SW 1271 (cell line): ENCODE measurements at regions not wholly inside any gene's neighbourhood (a gene's known extent, or its start where the extent isn't known, plus 50 kb on each side); places are given as distances from the start of the nearest gene placed in this dataset.
"Not testable (repeated sequence)": the region's sequence is repeated elsewhere in the genome, so short reads cannot be mapped to it uniquely, and the experiment has no call there.

Experiments
- DNase-seq, 2 experiments: peaks; one replicate each; lab custom pipeline; 2025; lab: John Stamatoyannopoulos, UW

DNA sequence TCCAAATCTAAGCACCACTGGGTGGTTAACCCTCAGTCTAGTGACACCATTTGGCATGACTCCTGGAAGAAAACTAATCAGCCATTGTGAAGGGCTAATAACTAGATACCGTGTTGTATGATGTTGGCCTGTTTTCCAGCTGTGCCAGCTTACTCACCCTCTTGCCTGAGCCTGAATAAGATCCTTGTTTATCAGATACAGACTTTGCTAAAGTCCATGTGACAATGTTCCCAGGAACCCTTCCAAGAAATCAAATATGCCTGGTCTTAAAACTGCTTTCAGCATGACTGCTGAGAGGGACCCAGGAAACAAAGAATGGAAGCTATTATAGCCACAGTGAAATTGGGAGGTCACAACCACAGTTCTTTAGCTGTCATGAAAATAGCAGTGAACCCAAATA, 640.8 kb upstream of the INTU start:
- no peak for DNase-seq

DNA sequence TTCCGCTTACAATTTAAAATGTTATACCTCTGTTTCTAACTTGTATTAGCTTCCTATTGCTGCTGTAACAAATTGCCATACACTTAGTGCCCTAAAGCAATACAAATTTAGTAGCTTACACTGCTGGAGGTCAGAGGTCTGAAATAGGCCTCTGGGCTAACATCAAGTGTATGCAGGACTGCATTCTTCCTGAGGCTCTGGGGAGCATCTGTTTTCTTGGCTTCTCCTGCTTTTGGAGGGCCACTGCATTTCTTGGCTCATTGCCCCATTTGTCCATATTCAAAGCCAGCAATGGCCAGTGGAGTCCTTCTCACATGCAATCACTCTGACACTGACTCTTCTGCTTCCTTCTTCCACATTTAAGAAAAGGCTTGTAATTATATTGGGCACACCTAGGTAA, 639.8 kb upstream of the INTU start:
- DNase-seq = no peak

DNA sequence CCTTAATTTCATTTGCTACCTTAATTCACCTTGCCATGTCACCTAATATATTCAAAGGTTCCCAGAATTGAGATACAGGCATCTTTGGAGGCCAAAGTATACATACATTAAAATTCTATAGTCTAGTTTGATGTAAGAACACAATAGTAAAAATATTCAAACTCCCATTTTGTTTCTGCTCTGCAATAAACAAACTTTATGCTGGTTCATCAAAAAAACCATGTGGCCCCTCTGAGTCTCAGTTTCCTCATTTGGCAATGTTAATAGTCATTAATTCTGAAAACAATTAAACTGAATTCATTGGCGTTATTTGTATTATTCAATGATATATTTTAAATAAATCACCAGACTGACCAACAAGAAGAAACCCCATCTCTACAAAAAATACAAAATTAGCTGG, 639.4 kb upstream of the INTU start:
- DNase-seq = no peak

DNA sequence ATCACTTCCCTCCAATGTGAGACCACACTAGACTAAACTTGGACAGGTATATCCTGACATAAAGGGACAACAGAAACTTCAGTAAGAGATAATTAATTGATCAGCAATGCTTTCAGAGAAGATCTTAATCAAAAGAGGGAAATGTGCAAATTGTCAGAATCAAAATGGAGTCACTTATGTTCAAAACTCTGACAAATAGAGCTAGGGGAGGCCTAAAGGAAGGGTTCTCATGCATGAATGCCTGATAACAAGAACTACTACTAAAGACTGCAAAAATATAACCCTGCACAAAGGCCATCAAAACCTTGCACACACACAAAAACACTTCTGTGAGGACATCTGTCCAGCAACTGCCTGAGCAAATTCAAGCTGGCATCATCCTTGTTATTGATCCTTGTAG, 637.5 kb upstream of the INTU start:
- DNase-seq = no peak

DNA sequence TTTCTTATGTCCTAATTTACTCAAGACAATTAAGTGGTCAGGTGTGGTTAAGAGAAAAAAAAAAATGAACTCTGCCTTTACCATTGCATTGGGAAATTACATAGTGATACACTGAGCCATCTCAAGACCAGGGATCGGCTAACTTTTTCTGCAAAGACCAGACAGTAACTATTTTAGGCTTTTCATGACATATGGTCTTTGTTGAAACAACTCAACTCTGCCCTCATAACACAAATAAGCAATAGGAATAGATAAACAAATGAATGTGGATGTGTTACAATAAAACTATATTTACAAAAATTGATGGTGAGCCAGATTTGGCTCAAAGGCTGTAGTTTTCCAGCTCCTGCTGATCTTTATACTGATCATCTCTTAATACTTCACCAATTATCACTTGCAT, 632.6 kb upstream of the INTU start:
- DNase-seq = no peak

DNA sequence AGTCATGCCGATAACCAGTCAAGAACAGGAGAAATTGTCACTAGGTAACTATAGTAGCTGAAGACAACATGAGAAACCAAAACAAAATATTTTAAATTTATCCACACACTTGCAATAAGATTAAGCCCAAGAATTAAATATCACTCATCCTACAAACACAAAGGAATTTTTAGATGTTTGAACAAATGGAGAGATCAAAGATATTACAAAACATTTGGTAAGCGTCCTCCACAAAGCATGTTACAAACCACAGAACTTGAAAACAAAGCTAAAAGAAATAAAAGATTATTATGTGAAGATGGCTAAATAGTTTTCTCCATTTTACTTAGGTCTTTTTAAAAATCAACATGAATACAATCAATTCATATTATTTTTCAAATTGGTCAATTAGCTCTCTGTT, 631.9 kb upstream of the INTU start:
- no peak for DNase-seq

DNA sequence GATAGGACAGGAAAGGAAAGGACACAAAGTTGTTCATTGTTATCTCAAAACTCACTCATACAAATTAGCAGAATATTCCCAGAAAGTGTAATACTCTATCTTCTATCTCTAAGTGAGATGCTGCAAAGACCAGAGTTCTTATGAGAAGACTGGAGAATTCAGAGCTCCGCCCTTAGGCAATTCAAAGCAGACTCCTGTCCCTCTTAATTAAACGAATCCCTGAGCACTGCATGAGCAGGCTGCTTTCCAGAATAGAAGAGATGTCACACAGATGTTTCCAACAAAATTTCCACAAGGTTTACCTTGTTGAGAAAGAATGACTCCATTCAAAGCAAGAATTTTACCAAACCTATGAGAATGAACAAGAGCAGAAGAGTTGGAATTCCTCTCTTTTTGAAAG, 630.8 kb upstream of the INTU start:
- DNase-seq = no peak

DNA sequence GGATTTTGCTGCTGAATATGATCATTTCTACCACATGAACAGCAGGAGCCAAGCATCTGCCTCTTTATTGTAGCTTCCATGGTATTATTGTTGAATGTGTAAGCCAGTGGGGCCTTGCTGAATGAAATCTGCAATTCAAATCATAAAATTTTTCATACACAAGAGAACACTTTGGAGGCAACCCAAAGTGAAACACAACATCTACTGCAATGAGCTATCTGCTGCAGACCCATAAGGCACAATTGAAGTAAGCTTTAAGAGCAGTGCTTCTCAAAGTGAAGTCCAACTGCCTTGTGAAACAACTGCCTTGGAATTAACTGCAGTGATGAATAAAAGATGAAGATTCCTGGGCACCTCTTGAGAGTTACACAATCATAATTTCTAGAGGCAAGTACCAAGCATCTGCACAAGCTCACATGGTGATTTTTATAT, 626.3 kb upstream of the INTU start:
- no peak for DNase-seq

DNA sequence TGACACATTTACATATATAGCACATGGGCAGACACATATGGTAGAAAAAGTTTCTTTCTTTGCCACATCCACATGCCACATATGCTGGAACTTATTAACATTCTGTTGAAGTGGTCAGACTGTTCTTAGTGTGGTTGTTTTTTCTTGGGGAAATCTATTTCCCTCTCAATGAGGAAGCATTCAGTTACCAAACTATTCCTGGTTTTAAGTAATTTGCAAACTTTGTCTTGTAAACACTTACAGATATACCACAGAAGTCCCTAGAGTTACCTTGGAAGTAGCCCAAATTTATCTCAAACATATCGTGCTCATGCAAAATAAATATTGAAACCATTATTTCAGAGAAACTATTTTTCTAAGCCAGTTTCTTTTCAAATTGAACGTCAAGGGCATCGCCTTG, 625.5 kb upstream of the INTU start:
- DNase-seq = no peak

DNA sequence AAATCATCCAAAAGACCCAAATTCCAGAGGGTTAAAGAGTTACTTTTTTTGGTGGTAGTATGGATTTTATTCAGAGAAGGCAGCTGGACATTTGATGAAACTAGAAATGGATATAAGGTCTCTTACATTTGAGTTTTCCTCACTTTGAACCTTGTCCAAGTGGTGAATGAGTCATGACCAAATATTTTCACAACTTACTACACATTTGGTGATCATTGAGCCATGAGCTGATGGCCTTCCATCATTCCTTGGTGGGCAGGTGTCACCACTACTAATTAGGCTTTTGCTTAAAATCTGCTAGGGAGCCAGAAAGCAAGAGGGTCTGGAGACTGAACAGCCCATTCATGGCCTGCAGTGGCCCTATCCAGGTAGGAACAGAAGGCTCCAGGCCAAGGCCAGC, 620.2 kb upstream of the INTU start:
- DNase-seq = no peak

DNA sequence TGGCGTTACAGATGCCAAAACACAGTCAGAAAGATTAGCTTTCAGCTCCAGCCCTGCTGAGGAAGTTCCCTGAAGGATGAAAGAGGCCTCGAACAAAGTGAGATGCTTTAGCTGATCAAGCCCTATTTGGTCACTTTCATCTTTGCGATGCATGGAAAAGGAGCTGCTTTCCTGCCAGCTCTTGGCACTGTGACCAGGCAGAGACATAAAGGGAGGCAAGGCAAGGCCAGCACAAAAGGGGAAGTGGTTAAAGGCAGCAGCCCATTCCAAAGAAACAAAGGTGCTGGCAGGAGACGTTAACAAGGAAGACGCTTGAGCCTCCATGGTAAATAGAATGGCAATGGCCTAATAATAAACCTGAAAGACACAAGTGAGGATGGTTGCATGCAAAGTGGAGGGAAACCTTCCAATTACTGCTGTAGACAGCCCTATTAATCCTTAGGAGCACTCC, 617.1 kb upstream of the INTU start:
- DNase-seq = no peak

DNA sequence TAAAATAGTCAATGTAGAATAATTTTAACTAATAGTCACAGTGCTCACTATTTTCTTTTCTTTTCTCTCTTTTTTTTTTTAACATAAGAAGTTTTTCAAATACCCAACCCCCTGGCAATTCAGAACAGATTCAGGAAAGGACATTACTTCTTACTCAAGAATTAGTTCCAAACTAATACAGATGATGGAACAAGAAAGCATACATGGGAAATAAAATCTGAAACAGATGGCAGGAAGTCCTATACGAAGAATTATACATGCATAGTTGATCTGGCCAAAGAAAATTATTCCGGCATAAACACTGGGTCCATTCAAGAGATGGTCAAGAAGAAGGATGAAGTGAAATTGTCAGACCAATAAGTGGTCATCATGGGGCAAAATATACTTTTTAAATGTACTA, 614.4 kb upstream of the INTU start:
- no peak for DNase-seq

DNA sequence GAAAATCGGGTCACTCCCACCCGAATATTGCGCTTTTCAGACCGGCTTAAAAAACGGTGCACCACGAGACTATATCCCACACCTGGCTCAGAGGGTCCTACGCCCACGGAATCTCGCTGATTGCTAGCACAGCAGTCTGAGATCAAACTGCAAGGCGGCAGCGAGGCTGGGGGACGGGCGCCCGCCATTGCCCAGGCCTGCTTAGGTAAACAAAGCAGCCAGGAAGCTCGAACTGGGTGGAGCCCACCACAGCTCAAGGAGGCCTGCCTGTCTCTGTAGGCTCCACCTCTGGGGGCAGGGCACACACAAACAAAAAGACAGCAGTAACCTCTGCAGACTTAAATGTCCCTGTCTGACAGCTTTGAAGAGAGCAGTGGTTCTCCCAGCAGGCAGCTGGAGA, 611.9 kb upstream of the INTU start:
- not testable (repeated sequence) for DNase-seq

DNA sequence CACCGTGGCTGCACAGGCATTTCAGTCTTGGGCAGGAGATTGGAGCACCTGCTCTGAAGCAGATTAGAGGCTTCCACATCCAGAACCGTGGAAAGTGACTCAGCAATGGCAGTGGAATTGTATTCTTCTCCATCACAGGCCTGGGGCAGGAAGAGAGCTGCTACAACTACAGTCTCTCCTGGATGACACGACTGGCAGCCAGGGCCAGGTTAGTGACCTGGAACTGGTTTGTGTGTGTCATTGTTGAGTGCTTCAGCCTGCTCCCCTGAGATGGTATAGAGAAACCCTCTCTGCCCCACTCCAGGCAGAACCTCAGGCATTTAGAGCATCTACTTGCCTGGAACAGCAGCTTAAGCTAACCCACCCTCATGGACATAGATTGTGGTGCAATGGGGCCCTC, 596.5 kb upstream of the INTU start:
- no peak for DNase-seq

DNA sequence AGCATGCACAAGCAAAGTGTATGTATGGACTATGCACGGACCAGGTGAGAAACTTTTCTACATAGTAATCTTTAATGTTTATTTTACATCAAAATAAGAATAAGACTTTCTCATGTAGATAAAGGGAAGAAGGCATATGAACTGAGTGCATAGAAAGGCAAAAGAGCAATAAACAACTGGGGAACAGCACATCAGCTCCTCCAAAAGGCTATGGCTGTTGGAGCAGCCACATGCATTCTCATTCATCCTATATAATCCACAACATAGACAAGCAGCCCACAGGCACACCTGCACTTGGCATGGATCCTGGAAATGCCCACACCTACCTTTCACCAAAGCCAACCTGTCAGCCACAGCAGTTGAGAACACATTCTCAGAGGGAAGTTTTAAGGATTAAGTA, 586.9 kb upstream of the INTU start:
- DNase-seq = no peak

DNA sequence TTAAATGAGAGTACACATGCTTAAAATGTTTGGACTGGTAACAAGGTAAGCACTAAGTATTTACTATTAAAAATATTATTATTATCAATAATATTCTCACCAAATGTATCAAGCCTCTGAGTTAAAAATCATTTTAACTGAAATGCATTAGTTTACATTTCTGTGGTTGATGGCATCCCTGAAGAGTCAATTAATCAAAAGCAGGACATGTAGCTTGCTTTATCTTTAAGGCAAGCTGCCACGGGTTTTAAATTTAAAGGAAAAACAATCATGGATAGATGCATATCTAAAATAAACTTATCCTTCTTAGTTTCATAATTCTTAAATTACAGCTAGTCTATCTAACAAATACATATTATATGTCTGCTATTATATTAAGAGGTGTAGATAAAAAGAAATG, 584.8 kb upstream of the INTU start:
- DNase-seq = no peak

DNA sequence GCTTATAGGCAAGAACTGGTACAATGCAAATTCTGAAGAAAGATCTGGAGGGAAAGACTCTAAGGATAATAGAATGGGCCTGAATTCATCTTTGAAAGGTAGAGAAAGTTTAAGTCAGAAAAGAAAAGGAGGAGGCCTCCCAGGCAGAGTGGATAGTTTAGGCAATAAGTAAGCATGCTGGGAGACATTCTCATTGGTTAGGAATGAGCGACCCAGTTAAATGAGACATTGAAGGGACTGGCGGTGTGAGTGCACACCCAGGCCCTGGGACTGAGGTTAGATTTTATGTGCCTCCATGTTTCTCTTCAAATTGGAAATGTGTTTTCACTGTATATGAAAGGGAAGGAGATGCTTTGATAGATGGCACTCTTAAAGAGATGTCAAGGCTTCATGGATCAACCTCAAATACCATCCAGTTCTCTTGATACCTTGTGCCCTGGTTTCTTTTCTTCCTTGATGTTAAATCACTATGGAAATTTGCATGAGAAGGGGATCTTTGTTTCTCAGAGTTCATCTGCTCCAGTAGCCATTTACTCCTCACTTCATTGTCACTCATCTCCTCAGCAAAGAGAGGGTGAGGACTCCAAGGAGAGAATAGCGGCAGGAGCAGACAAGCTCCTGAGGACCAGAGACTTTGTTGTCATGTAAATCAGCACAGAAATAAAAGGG, 584.2 kb upstream of the INTU start:
- no peak for DNase-seq

DNA sequence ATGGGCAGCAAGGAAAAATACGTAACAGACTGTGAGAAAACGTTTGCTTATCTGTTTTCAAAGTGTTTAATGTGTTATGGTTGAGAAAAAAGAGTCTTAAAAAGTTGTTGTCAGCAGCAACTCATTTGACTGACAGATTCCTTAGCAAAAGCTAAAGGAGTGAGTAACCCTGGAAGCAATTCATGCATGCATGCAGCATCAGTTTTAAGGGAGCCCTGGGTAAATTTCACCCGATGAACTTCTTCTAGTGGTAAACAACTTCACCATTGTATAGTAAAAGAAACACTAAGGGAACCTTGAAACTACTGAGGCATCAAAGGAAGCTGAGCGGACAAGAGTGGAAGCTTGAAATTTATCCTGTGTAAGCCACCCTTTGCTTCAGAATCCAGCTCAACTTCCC, 583.2 kb upstream of the INTU start:
- DNase-seq = no peak

DNA sequence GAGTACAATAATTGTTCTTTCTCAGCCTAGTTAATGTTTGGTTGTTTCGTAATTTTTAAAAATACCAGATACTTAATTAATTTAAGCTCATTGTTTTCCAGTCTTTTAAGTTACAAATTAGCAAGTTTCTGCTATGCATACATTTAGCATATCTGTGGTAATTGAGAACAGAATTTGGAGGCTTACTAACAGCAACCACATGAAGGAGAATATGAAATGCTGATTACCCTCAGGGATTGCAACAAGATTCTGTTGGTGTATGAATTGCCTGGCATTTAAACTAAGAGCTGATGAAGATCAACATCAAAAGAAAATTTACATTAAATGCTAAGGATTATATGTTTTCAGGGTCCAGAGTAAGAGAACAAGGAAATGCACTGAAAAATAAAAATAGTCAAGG, 580.0 kb upstream of the INTU start:
- no peak for DNase-seq

DNA sequence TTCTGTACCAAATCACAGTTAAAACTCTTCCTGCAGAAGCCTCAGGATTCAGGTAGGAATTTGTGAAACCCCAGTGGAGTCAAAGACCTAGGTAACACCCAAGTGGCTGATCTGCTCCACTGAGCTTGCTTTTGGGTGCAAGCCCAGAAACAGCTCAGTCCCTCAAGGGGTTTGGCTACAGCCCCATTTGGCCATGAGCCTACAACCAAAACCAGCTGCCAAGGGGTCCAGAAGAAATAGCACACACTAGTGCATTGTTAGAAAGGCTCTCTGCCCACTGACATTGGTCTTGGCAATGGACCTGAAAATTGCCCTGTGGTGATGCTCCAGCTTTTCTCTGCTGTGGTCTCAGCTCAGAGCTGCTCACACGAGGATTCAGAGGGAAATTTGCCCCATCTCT, 577.4 kb upstream of the INTU start:
- no peak for DNase-seq

DNA sequence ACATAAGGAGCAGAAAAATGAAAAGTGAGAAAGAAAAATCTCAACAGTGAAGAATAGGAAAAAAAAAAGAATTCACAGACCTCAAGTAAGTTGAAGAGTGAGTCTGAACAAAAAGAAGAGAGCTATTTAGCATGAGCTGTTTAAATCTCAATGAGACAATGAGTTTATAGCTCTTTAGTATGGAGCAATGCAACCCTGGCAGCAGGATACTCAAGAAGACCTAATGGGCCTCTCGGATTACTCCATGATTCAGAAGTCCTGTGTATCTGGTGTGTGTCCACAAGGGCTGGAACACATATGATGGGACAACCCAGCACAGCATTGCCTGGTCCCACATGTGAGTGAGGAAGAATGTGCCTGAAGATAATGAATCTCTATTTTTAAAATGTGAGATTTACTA, 563.1 kb upstream of the INTU start:
- no peak for DNase-seq

DNA sequence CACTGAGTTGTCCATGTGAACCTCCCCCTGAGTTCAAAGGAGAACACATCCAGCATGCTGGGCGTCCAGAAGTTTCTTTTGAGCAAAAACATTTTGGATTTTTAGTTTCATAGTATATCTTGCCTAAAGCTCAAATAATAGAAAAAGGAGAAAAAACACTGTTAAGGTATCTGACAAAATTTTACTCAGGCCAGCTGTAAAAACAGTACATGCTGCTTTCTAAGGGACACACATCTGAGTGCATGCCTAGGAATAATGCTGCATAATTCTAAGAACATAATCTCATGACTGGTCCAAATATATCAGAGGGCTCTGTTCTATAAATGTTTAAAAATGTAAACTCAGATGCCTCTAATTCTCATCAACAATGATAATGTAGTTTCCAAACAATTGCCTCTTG, 561.3 kb upstream of the INTU start:
- DNase-seq = no peak

DNA sequence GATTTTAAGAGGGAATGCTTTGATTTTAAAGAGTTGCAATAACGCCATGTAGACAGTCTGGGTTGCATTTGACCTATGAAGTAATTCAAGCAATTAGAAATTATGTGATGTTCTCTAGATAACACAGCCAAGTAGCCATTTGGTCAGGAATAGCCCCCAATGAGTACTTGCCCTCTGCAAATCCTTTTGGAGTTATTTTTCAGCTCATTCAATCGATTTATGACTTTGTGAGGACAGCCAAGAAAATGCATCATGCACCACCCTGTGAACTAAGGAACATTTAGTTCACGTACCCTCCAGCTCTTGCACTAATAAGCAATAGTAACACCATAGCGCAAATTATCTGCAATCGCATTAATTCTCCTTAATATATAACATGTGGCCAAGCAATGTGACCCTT, 552.6 kb upstream of the INTU start:
- DNase-seq = no peak

DNA sequence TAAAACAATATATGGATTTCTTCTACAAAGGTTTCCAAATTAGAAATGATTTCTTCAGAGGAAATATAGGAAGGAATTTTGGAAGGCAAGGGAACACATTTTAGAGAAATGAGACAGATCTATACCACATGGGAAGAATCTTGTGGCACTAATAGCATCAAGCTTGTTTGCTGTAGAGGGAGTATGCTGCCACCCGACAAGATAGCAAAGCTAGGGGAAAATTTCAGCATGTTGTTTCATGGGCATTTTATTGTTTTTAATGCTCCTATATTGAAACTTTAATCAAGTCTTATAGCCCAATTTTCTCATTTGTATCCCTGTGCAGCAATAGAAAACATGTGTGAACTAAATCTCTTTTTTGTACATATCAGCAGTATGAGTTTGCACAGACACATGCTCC, 551.7 kb upstream of the INTU start:
- no peak for DNase-seq

DNA sequence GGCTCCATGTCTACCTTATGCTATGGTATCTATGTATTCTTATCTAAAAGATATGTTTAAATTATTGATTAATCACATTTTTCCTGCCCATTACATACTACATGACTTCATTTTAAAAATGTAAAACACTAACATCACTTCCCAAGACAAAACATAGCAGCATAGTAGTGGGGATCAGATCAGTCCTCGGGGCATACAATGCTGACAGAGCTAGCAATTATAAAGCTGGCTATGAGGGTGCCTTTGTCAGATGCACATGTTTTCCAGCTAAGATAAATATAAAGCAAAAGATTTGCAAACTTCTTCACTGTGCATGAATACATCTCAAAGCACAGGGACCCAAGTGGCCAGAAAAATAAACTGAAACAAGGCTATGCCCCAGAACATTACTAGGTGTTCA, 549.8 kb upstream of the INTU start:
- no peak for DNase-seq
